GM21447 (cell line): ENCODE measurements at regions not wholly inside any gene's neighbourhood (a gene's known extent, or its start where the extent isn't known, plus 50 kb on each side); places are given as distances from the start of the nearest gene placed in this dataset.
A peak's percentile ranks its signal among the peaks of the same experiment; 100 is the strongest.
"Not testable (repeated sequence)": the region's sequence is repeated elsewhere in the genome, so short reads cannot be mapped to it uniquely, and the experiment has no call there.

Experiments
- ATAC-seq: cut with Tn5 transposase; IDR thresholded peaks from one replicate; pipeline ENCODE4 v1.9.1; 2021; ENCODE audit not compliant: unreplicated experiment

DNA sequence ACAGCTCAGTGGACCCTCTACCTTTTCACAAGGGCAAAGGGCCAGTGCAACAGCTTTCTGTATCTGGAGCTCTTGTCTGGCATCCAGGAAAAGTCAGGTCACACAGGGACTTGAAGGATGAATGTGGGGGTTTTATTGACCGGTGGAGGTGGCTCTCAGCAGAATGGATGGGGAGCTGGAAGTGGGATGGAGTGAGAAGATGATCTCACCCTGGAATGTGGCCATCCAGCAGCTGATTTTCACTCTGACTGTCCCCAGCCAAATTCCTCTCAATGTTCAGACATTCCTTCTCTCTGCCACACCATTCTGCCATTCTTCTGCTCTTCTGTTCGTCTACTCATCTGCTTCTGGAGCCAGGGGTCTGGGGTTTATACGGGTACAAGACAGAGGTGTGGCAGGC lies 1119.9 kb downstream of the TAF11L14 start:
- ATAC-seq = no peak

DNA sequence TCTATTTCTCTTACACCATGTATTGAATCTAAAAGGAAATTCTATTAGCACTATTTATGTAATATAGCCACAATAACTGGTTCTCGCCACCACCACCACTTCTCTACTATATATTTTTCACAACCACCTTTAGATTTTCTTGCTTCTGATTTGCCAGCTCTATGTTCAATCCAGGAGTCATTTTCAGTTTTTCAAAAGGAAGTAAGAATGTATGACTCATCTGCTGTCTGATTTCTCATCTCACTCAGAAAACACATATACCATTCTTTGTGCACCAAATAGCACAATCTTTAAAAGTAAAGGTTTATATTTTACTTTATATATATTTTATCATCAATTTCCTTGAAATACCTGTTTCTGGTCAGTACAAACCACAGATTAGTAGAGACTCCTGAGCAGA lies 1127.5 kb downstream of the TAF11L14 start:
- ATAC-seq = peak; percentile 82

DNA sequence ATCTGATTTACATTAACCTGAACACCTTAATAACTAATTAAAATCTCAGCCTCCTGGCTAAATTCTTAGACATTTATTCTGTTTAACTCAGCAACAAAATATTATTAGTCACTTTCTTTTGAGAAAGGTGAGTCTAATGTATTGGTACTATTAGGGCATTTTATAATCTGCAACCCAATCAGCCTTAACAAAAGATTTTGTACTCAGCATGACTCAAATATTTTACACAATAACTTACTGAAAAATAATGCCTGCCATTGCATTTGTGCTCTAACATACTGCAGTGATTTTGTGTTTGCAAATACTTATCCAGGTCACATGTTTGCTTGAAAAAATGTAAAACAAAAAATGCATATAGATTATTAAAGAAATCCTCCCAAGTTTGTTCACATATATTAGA lies 1129.9 kb downstream of the TAF11L14 start:
- no peak for ATAC-seq

DNA sequence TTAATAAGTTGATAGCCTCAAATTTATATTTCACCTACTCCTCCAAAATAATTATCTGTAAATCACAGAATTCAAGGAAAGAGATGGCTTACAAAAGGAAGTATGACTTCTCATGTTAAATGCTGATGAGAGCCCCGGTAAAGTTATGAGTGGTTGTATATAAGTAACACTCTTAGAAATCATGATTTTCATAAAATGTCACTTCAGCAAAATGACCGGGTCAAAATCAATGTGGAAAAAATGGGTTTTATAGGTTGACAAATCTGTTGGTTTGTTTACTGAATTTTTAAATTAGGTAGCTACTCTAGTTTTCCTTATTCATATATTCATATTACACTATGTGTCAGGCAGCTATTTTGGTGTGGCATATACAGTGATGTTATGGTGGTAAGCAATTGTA lies 1131.0 kb downstream of the TAF11L14 start:
- ATAC-seq = no peak

DNA sequence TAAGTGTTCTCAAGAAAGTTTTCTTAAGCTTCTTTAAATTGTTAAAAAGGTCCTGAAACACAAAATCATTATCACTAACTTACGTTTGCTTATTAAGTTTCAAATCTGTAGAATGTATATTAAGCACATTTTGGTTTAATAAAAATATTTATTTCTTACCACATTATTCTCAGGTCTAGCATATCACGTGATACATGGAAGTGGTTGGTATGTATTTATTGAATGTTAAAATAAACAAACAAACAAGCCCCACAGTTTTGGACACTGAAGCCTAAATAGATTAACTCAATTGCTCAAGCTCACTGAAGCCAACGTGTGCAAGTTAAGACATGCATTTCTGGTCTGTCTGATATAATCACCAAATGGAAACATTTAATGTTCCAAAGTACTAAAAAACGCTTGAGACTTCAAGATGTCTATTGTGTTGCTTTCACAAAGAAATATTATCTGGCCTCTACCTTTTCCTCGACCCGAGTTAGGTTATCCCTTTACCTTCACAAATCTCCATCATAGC lies 1136.9 kb downstream of the TAF11L14 start:
- ATAC-seq = no peak

DNA sequence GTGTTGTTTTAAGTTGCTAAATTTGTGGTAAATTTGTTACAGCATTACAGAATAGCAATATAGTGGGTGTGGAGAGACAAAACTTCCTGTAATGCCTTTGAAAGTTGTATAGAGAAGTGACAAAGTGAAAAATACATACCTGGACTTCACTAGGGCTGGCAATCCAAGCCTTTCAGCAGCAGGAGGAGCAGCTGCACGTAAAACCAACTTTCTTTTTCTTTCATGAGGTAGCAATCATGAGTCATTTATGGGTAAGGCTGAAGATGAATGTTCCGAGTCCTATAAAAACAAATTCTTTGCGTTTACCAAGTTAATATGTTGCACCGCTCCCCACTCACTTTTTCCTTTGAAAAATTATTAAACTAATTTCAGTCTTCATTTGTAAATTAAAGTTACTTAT lies 1138.2 kb downstream of the TAF11L14 start:
- no peak for ATAC-seq

DNA sequence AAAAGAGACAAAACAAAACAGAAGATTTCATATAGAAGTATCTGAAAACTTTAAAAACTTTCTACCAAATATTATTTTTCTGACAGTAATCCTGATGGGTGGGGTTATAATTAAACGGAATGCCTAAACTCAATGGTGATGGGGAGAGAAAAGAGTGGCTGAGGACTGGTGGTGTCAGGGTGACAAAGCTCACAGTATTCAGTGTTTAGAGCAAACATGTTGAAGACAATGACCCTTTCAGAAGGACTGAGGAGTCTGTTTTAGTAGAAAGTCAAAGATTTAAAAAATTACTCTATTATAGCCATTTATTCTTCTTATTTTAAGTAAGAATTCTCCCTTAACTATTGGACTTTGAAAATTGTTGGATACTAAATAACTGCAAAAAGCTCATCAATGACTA lies 1144.0 kb downstream of the TAF11L14 start:
- no peak for ATAC-seq

DNA sequence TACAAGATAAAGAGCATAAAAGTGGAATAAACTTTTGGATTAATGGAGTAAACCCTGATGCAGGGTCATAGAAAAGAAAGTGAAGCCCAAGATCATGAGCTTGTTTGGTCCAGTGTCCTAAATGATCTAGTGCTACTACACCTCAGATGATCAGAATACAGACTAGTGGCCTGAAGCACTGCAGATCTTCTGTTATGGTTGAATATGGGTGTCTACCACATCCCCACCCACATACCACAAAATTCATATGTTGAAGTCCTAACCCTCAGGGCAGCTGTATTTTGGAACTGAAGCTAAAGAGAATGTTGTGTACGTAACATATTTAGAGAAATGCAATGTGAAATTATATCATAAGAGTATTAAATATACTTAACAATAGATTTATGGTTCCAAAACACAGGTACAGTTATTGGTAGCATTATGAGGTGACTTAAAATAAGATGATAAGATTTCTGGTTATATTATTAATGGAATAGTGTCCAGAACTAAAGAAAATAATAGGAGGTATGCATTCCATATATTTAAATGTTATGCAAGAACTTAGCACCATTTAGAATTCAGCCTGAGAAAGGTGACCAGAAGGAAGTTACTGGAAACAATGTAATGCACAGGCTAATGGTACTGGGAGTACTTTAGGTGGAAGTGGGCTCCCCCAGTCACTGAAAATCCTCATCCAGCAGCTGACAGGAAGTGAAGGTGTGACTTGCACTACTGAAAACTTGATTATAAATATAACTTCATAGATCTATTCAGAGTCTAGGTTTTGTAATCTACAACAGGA lies 1155.1 kb downstream of the TAF11L14 start:
- ATAC-seq = no peak

DNA sequence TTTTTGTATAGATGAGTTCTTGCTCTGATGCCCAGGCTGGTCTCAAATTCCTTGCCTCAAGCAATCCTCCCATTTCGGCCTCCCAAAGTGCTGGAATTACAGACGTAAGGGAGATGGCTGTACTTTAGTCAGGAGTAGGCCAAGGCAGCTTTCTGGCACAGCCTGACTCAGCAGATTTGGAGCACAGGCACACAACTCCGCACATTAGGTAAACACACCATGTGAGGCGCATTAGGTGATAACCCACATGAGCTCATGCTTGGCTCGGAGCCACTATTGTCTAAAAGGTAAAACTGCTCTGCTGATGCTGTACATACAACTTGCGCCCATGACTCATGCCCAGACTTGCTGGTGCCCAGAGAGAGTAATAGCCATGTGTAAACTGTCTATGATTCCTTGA lies 1157.9 kb downstream of the TAF11L14 start:
- no peak for ATAC-seq

DNA sequence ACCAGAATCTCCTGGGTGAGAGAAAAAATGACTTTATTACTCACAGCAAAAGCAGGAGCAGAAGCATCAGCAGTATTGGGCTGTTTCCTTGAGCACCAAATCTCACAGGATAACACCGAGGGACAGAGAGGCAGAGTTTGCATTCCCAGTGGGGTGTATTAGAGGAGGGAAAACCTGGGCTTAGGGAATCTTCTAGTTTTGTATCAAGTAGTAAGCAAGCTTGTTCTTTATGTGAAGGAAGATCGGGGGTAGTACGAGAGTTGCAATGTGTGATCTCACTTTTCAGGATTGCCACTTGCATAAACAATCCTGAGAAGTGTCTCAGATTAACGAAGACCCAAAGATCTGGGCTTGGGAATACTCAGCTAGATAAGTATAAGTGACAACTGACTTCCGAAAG lies 1163.0 kb downstream of the TAF11L14 start:
- ATAC-seq = no peak

DNA sequence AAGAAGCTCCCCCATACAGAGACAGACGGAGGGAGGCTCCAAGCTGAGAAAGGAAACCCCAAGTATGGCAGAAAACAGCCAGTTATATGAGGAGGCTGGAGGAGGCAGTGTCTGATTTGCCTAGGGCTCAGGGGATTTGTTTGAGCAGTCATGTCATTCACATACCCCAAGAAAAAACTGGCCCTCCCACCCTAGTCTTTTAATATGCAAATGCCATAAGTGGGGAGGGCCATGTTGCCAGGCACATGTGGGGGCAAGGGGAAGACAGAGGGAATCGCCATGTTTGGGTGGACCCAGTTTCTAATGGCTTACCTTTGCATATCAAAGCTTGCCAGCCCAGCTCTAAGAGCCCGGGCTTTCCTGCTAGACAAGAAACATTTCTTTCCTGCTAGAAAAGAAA lies 1163.8 kb downstream of the TAF11L14 start:
- no peak for ATAC-seq

DNA sequence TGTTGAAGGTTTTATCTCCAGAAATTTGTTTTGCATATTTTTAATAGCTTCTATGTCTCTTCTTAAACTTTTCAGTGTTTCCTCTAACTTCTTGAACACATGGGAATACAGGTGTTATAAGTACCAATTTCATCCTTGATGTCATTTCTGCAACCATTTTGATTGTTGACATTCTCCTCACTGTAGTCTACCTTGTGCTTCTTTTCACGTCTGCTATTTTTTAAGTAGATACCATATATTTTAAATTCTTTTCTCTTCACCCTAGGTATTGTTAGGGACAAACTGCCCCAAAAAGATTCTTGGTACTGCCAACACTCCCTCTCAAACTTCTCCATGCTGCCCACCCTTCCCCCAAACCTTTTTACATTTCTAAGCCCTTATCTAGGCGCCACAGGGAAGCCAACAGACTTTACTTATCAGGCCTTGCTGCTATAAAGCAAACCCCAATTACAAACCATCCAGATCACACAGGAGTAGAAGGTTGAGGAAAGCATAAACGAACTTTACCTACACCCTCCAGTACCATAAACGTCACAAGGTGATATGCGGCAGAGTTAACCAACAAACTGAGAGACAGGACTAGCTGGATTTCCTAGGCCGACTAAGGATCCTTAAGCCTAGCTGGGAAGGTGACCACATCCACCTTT lies 1165.3 kb downstream of the TAF11L14 start:
- ATAC-seq = no peak

DNA sequence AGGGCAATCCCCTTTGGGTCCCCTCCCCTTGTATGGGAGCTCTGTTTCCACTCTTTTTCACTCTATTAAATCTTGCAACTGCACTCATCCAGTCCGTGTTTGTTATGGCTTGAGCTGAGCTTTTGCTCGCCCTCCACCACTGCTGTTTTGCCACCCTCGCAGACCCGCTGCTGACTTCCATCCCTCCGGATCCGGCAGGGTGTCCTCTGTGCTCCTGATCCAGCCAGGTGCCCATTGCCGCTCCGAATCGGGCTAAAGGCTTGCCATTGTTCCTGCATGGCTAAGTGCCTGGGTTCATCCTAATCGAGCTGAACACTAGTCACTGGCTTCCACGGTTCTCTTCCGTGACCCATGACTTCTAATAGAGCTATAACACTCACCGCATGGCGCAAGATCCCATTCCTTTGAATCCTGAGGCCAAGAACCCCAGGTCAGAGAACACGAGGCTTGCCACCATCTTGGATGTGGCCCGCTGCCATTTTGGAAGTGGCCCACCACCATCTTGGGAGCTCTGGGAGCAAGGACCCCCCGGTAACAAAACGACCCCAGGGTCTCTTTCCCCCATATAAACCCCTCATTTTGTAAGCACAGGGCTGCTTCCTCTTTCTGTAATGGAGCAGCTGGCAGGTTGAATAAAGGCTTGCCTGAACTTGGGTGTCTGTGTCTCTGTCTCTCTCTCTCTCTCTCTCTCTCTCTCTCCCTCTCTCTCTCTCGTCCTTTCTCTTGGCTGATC lies 1166.2 kb downstream of the TAF11L14 start:
- no peak for ATAC-seq

DNA sequence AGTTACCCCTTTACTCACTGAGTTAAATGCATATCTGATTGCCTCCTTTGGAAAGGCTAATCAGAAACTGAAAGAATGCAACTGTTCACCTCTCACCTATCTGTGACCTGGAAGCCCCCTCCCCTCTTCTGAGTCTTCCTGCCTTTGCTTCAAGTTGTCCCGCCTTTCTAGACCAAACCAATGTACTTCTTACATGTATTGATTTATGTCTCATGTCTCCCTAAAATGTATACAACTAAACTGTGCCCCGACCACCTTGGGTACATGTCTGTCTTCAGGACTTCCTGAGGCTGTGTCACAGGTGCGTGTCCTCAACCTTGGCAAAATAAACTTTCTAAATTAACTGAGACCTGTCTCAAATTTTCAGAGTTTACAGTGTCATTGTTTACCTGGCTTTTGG lies 1167.2 kb downstream of the TAF11L14 start:
- ATAC-seq = not testable (repeated sequence)

DNA sequence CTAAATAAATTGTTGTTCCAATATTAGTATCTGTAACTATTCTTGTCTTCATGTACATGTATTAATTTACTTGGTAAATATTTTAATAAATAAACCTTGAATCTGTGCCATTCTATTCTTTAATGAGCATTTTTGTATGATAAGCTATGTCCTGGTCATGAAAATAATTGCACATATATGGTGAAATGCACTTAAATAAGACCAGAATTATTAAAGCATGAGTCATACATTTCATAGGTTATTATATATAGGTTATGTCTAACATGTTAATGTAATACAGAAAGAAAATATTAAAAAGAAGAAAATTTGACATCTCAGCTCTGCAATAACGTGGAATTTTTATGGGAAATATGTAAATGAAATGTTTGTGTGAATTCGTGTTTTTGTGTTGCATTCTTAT lies 1168.1 kb downstream of the TAF11L14 start:
- ATAC-seq = no peak

DNA sequence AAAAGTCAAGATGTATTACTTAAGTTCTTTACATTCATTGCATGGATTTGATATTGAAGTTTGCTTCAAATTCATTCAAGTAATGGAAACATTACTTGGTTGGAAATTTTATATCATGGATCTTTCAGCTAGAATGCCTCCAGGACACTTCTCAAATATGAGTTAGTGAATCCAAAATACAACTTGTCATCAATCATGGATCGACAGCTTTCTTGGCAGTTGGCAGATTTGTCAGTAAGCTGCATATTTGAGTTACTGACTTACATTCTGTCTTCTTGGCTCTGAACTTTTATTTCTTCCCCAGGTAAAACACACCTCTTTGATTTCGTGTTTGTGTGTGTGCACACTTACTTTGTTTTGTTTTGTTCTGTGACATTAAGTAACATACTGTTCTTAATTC lies 1171.1 kb downstream of the TAF11L14 start:
- ATAC-seq = no peak

DNA sequence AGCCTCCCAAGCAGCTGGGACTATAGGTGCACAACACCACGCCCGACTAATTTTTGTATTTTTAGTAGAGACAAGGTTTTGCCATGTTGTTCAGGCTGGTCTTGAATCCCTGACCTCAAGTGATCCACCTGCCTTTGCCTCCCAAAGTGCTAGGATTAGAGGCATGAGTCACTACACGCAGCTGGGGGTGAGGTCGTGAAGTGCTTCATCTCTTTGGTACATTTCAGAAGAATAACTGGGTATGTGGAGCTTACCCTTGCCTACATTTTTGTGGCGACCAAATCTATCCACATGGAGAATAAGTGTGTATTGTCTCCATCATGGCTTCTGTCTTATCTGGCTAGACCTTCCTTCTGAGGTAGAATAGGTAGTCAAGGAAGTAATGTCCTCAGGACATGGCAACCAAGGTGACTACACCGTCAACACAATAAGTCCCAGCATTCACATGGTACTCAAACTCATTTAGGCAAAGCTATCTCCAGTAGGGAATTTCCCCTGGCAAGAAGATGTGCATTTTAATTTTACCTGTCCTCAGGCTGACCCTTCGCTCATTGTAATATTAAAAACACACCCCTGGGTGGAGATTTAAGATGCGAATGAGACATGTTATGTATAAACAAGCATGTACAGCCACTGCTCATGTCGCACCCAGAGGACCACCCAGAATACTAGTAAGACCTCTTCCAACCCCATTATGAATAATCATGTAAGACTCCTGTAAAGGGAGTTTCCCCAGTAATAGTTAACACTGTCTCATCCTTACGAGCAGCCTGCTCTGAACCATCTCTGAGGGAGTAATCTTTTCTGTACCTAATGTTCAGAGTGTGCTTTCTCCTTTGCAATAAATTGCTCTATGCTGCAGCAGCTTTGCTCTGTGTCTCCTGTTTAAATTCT lies 1173.2 kb downstream of the TAF11L14 start:
- no peak for ATAC-seq

DNA sequence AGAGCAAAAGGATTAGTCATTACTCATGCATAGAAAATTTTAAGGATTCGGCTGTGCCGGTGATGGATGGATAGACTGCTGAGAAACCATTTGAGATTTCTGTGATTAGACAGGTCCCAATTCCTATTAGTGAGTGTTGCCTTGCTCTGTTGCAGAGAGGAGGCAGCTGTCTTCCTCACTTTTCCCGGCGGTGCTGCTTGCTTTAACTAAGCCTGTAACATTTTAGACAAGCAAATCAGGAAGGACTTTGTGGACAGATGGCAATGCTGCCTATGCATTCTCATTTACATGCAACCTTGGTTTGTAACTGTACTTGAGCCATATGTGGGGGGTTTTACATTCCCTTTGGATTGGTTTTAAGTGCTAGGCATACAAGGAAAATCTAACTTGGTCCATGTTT lies 1176.3 kb downstream of the CDH18 start:
- ATAC-seq = no peak

DNA sequence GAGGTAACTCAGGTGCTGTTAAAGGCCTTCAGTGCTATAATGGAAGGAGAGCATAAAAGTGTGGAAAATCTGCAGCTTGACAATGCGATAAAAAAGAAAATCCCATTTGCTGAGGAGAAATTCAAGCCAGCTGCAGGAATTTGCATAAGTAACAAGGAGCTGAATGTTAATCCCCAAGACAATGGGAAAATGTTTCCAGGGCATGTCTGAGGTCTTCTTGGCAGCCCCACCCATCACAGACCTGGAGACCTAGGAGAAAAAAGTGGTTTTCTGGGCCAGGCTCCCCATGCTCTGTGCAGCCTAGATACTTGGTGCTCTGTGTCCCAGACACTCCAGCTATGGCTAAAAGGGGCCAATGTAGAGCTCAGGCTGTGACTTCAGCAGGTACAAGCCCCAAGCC lies 1159.6 kb downstream of the CDH18 start:
- ATAC-seq = no peak

DNA sequence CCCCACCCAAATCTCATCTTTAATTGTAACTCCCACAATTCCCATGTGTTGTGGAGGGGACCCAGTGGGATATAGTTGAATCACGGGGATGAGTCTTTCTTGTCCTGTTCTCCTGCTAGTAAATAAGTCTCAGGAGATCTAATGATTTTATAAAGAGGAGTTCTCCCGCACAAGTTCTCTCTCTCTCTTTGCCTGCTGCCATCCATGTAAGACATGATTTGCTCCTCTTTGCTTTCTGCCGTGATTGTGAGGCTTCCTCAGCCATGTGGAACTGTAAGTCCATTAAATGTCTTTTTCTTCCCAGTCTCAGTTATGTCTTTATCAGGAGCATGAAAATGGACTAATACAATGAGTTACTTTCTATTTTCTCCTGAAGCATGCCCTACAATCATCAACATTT lies 1158.5 kb downstream of the CDH18 start:
- ATAC-seq = no peak

DNA sequence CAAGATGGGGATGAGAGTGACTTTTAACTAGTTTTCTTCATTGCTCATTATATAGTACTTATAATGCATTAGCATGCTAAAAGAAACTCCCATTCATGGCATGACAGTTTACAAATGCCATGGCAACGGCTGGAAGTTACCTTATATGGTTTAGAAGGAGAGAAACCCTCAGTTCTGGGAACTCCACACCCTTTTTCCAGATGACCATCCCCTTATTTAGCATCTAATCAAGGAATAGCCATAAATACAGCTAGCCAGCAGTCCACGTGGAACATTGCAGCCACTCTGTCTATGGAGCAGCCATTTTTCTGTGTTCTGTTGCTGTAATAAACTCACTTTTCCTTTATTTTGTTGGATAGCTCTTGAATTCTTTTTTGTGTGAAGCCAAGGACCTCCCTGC lies 1137.8 kb downstream of the CDH18 start:
- no peak for ATAC-seq
